GM12891 (cell line): ENCODE measurements at regions not wholly inside any gene's neighbourhood (a gene's known extent, or its start where the extent isn't known, plus 50 kb on each side); places are given as distances from the start of the nearest gene placed in this dataset.

Source experiments
- PAX5 ChIP-seq: IDR thresholded peaks from 2 replicates; pipeline ENCODE4 v1.6.1; 2011; ENCODE audit warnings: low read length, moderate library complexity, mild to moderate bottlenecking; ENCODE audit not compliant: insufficient read depth, severe bottlenecking
- POLR2A ChIP-seq: IDR thresholded peaks from 2 replicates; pipeline ENCODE4 v1.6.1; 2011; ENCODE audit warnings: low read depth, low read length, control low read depth
- POLR2AphosphoS5 ChIP-seq: IDR thresholded peaks from 2 replicates; pipeline ENCODE4 v1.6.1; 2011; ENCODE audit warnings: low read depth, low read length, control low read depth
- POU2F2 ChIP-seq: IDR thresholded peaks from 2 replicates; pipeline ENCODE4 v1.6.1; 2011; ENCODE audit warnings: low read depth, mild to moderate bottlenecking, control low read depth, low read length, moderate library complexity
- SPI1 ChIP-seq: IDR thresholded peaks from 2 replicates; pipeline ENCODE4 v1.6.1; 2011; ENCODE audit warnings: low read depth, low read length, control low read depth
- TAF1 ChIP-seq: IDR thresholded peaks from 2 replicates; pipeline ENCODE4 v1.6.1; 2011; ENCODE audit warnings: low read depth, low read length, control low read depth

GRCh38 chr4:14575919-14576318 is 426.4 kb upstream of the CPEB2 start:
- TF ChIP-seq POLR2A (no peak), POLR2AphosphoS5 (no peak), POU2F2 (no peak), SPI1 (no peak), TAF1 (no peak), PAX5 (no peak)
